Tibial nerve (tissue), 4 donors: ENCODE measurements at regions not wholly inside any gene's neighbourhood (a gene's known extent, or its start where the extent isn't known, plus 50 kb on each side); places are given as distances from the start of the nearest gene placed in this dataset.

Experiments used
- EP300 ChIP-seq, 2 donors: sonication (generic); formaldehyde crosslinking; IDR thresholded peaks; one replicate each; pipeline ENCODE4 v1.6.1; 2017; ENCODE audit warnings: antibody characterized with exemption in 2 of 2, mild to moderate bottlenecking in 1 of 2
- POLR2A ChIP-seq, 2 donors: fragments of 450-650 bp; IDR thresholded peaks; one replicate each; pipeline ENCODE4 v1.6.1; 2017; ENCODE audit warnings: antibody characterized with exemption in 2 of 2, mild to moderate bottlenecking in 2 of 2, moderate library complexity in 2 of 2
- TF ChIP-seq, protein P1 (sequence below), 5 experiments: fragments of 200-600 bp in 3 of 5; fragments of 450-650 bp in 2 of 5; sonication (generic) in 3 of 5; IDR thresholded peaks; one replicate each; pipeline ENCODE4 v1.5.1; 2016 to 2019; ENCODE audit warnings: antibody characterized with exemption in 5 of 5, mild to moderate bottlenecking in 3 of 5, moderate library complexity in 2 of 5

DNA sequence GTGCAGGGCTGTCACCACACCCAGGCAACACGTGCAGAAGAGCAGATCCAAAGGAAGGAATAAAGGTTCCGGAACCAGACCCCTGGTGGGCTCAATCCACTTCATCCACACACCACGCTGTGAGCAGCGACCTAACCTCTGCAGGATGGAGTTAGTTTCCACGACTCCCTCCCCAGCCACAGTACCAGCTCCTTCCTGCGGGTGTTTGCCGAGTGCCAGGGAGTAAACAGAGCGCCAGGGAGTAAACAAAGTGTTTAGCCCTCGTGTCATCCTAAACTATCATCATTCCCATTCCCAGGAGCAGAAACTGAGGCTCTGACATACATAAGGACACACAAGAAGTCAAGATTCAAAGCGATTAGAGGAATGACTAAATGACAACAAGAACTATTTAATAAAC, 261.3 kb downstream of the MN1 start:
- TF ChIP-seq POLR2A (IDR thresholded peaks at IDR 0.05): no peak
- TF ChIP-seq, protein P1, sequence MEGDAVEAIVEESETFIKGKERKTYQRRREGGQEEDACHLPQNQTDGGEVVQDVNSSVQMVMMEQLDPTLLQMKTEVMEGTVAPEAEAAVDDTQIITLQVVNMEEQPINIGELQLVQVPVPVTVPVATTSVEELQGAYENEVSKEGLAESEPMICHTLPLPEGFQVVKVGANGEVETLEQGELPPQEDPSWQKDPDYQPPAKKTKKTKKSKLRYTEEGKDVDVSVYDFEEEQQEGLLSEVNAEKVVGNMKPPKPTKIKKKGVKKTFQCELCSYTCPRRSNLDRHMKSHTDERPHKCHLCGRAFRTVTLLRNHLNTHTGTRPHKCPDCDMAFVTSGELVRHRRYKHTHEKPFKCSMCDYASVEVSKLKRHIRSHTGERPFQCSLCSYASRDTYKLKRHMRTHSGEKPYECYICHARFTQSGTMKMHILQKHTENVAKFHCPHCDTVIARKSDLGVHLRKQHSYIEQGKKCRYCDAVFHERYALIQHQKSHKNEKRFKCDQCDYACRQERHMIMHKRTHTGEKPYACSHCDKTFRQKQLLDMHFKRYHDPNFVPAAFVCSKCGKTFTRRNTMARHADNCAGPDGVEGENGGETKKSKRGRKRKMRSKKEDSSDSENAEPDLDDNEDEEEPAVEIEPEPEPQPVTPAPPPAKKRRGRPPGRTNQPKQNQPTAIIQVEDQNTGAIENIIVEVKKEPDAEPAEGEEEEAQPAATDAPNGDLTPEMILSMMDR (IDR thresholded peaks at IDR 0.05): no peak
- TF ChIP-seq EP300 (IDR thresholded peaks at IDR 0.05): no peak
